Mucosa of descending colon (tissue), 3 donors: ENCODE measurements at regions not wholly inside any gene's neighbourhood (a gene's known extent, or its start where the extent isn't known, plus 50 kb on each side); places are given as distances from the start of the nearest gene placed in this dataset.
A peak's percentile ranks its signal among the peaks of the same experiment; 100 is the strongest.
"Not testable (repeated sequence)": the region's sequence is repeated elsewhere in the genome, so short reads cannot be mapped to it uniquely, and the experiment has no call there.

ENCODE experiments used
- ATAC-seq: fragments of 200-7000 bp; cut with Tn5 transposase; one replicate; pipeline ENCODE4 v1.9.1; 2020; ENCODE audit warnings: mild to moderate bottlenecking, moderate library complexity
- DNase-seq, 3 donors: peaks; one replicate each; pipeline ENCODE4 v3.0.0-alpha.2; 2020
- H3K36me3 ChIP-seq: fragments of 200-600 bp; one replicate; pipeline ENCODE4 v1.8.0; 2021; ENCODE audit warnings: low read depth, mild to moderate bottlenecking
- H3K4me1 ChIP-seq: fragments of 200-600 bp; one replicate; pipeline ENCODE4 v1.8.0; 2021; ENCODE audit warnings: low read depth, mild to moderate bottlenecking
- H3K4me3 ChIP-seq: fragments of 200-600 bp; one replicate; pipeline ENCODE4 v1.8.0; 2021; ENCODE audit warnings: mild to moderate bottlenecking
- H3K9me3 ChIP-seq: fragments of 200-600 bp; one replicate; pipeline ENCODE4 v1.8.0; 2021; ENCODE audit warnings: mild to moderate bottlenecking
- intact Hi-C, 2 donors: fragments of 100-400 bp; cut with DNase I in 1 of 2; cut with micrococcal nuclease in 1 of 2; formaldehyde crosslinking; loops; one replicate each; pipeline versions ENCODE4 v1.11.0 to v1.11.1; 2022; cut with DNase I, micrococcal nuclease
- TF ChIP-seq, protein P1 (sequence below): fragments of 200-600 bp; IDR thresholded peaks from one replicate; pipeline ENCODE4 v1.8.0; 2022; ENCODE audit warnings: antibody characterized with exemption, mild to moderate bottlenecking
- donor health status: DM: no; HTN: no; CAD: no; lungs with moderate emphysema.
- donor health status: DM: no; HTN: no; CAD: no.
- donor health status: DM: no; HTN: yes; CAD: no.

DNA sequence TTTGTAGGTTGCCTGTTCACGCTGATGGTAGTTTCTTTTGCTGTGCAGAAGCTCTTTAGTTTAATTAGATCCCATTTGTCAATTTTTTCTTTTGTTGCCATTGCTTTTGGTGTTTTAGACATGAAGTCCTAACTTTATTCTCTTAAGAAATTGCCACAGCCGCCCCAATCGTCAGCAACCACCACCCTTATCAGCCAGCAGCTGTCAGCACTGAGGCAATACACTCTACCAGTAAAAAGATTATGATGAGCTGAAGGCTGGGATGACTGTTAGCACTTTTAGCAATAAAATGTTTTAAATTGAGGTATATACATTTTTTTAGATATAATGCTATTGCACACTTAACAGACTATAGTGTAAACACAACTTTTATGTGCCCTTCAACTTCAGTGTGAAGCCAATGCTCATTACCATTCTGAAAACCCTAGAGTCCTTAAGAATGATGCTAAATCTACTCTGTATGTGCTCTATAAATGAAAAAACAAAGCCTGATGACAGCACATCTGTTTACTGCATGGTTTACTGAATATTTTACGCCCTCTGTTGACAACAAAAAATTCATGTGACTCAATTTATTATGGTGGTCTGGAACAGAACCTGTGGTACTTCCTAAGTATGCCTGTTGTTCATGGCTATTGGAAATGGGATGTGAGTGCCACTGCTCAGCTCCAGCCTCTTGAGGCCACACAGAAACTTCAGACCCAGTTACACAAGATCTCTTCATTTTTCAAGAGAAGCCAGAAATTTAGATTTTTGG is 197.4 kb downstream of the DUSP6 start:
- Histone ChIP-seq H3K9me3 (no peaks in the 10 kb centered on the region), H3K4me1 (peaks cover 6% of the 10 kb centered on the region), H3K36me3 (no peaks in the 10 kb centered on the region), H3K4me3 (no peak overlapping the region)
- ATAC-seq (peak; percentile 44), DNase-seq (peak in 1 of 3 donors; percentile 19)
- intact Hi-C loops = no loop called here
- TF ChIP-seq, protein P1, sequence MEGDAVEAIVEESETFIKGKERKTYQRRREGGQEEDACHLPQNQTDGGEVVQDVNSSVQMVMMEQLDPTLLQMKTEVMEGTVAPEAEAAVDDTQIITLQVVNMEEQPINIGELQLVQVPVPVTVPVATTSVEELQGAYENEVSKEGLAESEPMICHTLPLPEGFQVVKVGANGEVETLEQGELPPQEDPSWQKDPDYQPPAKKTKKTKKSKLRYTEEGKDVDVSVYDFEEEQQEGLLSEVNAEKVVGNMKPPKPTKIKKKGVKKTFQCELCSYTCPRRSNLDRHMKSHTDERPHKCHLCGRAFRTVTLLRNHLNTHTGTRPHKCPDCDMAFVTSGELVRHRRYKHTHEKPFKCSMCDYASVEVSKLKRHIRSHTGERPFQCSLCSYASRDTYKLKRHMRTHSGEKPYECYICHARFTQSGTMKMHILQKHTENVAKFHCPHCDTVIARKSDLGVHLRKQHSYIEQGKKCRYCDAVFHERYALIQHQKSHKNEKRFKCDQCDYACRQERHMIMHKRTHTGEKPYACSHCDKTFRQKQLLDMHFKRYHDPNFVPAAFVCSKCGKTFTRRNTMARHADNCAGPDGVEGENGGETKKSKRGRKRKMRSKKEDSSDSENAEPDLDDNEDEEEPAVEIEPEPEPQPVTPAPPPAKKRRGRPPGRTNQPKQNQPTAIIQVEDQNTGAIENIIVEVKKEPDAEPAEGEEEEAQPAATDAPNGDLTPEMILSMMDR = no peak

DNA sequence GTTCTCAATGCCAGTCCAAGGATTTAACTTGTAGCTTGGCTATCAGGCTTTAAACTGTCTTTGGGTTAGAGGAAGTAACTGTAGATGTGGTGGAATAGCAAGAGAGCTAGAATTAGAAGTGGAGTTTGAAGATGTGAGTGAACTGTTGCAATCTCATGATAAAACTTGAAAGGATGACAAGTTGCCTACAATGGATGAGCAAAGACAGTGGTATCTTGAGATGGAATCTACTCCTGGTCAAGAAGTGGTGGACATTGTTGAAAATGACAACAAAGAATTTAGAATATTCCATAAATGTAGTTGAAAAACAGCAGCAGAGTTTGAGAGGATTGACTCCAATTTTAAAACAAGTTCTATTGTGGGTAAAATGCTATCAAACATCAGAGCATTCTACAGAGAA is 199.0 kb downstream of the DUSP6 start:
- ATAC-seq (no peak), DNase-seq (no peak)
- Histone ChIP-seq H3K9me3 (no peaks in the 10 kb centered on the region), H3K4me3 (no peak overlapping the region), H3K4me1 (peaks cover 6% of the 10 kb centered on the region), H3K36me3 (no peaks in the 10 kb centered on the region)
- TF ChIP-seq, protein P1 = no peak
- intact Hi-C loops = no loop called here

DNA sequence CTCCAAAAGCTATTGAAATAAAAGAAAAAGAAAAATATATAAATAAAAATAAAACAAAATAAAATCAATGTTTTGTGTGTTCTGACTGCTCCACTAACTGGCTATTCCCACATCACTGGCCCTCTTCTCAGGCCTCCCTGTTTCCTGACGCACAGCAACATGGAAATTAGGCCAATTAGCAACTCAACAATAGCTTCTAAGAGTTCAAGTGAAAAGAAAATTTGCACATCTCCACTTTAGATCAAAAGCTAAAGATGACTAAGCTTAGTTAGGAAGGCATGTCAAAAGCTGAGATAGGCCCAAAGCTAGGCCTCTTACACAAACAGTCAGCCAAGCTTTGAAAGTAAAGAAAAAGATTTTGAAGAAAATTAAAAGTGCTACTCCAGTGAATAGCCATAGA is 200.8 kb downstream of the DUSP6 start:
- Histone ChIP-seq H3K36me3 (no peaks in the 10 kb centered on the region), H3K9me3 (no peaks in the 10 kb centered on the region), H3K4me3 (no peak overlapping the region), H3K4me1 (no peaks in the 10 kb centered on the region)
- TF ChIP-seq, protein P1 = no peak
- no peak for ATAC-seq
- DNase-seq = no peak
- intact Hi-C loops = no loop called here

DNA sequence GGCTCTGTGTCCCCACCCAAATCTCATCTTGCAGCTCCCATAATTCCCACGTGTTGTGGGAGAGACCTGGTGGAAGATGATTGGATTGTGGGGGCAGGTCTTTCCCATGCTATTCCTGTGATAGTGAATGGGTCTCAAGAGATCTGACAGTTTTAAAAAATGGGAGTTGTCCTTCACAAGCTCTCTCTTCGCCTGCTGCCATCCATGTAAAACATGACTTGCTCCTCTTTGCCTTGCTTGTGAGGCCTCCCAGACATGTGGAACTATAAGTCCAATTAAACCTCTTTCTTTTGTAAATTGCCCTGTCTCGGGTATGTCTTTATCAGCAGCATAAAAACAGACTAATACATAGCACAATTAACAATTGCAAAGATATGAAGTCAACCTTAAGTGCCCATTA is 201.5 kb downstream of the DUSP6 start:
- ATAC-seq, DNase-seq, intact Hi-C loops, H3K9me3 ChIP-seq, H3K4me1 ChIP-seq, H3K36me3 ChIP-seq, H3K4me3 ChIP-seq: not testable (repeated sequence)

DNA sequence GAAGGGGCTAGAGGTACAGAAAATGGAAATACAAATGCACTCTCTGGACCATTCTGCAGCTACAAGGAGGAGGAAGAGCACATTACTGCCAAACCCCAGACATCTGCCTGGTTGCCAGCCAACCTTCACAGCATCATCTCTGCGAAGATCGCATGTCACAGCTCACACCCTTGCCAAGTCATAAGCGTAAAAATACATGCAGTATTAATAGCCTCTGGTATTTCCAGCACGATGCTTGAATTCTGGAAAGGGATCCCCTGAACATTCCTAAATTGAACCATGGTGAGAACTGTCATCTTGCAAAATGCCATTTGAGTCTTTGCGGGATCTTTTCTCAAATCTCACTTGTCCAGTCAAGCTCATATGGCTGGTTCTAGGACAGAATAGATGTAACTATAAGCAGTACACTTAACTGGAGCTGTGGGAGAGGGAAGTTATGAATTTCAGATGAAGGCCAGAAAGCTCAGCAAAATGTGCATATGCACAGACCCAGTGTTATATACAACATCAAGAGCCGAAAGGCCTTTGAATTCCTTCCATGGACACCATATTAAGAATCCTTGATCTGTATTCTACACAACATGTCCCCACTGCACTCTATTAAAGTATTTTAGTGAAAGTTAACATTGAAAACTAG is 211.6 kb downstream of the DUSP6 start:
- no peak overlapping the region for H3K4me3 ChIP-seq
- TF ChIP-seq, protein P1 = no peak
- ATAC-seq (no peak), DNase-seq (no peak)
- H3K4me1 ChIP-seq = no peaks in the 10 kb centered on the region
- H3K9me3 ChIP-seq = no peaks in the 10 kb centered on the region
- intact Hi-C loops = no loop called here
- no peaks in the 10 kb centered on the region for H3K36me3 ChIP-seq

DNA sequence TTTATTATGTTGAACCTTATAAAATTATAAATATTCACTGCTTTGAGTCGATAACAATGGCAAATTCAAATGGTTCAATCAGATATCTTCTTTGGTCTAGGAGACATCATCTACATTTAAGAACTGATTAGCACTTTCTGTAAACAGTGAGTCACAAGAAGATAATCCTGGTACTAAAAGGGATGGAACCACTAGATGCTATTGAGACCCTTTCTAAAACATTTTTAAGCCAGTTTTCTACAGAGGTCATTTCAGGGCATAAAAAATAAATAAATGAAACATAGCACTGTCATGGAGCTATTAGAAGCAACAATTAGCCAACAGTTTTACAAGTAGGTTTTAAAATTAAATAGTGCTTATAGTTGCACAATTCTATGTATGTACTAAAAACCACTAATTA is 212.2 kb downstream of the DUSP6 start:
- ATAC-seq (no peak), DNase-seq (no peak)
- Histone ChIP-seq H3K9me3 (no peaks in the 10 kb centered on the region), H3K4me3 (no peak overlapping the region), H3K4me1 (no peaks in the 10 kb centered on the region), H3K36me3 (no peaks in the 10 kb centered on the region)
- intact Hi-C loops = no loop called here
- TF ChIP-seq, protein P1 = no peak
